ENCODE measurements at regions not wholly inside any gene's neighbourhood (a gene's known extent, or its start where the extent isn't known, plus 50 kb on each side); places are given as distances from the start of the nearest gene placed in this dataset.

GRCh38 chr12:111174251-111174960 is 194.5 kb downstream of the PHETA1 start:
- Histone ChIP-seq H3K9me3 (ENCODE audit: control insufficient read depth in 4 of 4, insufficient read depth in 3 of 4, low read length in 3 of 4) (no peaks in the 10 kb centered on the region), H3K27me3 (ENCODE audit: control insufficient read depth in 3 of 3, insufficient read depth in 3 of 3, low read length in 2 of 3) (peaks cover 0 to 4% (median 0%) of the 10 kb centered on the region in 3 donors), H3K4me3 (no peak overlapping the region), H3K27ac (ENCODE audit: low read depth in 1 of 2, low read length in 1 of 2) (no peak overlapping the region), H3K9ac (ENCODE audit: insufficient read depth in 1 of 2, low read length in 2 of 2) (no peak overlapping the region), H3K4me1 (ENCODE audit: control insufficient read depth in 5 of 5, insufficient read depth in 5 of 5, low read length in 5 of 5) (peaks cover 0 to 44% (median 10%) of the 10 kb centered on the region in 5 donors), H3K36me3 (ENCODE audit: control insufficient read depth in 4 of 4, insufficient read depth in 4 of 4, low read length in 4 of 4) (no peaks in the 10 kb centered on the region)
- DNase-seq (peak in 1 of 3 donors; percentile 31), ATAC-seq (ENCODE audit: insufficient read depth, low FRiP score) (no peak)
- TF ChIP-seq CTCF (IDR thresholded peaks at IDR 0.05; ENCODE audit: control extremely low read depth, extremely low read depth), result no peak
- WGBS, 2 donors, result 38 to 54% methylated on average over 8 of the region's 8 CpGs

GRCh38 chr12:111173836-111174235 is 195.1 kb downstream of the PHETA1 start:
- H3K27ac ChIP-seq (ENCODE audit: low read depth in 1 of 2, low read length in 1 of 2), result no peak overlapping the region
- no peak overlapping the region for H3K4me3 ChIP-seq
- no peaks in the 10 kb centered on the region for H3K36me3 ChIP-seq (ENCODE audit: control insufficient read depth in 4 of 4, insufficient read depth in 4 of 4, low read length in 4 of 4)
- H3K9ac ChIP-seq (ENCODE audit: insufficient read depth in 1 of 2, low read length in 2 of 2), result no peak overlapping the region
- H3K27me3 ChIP-seq (ENCODE audit: control insufficient read depth in 3 of 3, insufficient read depth in 3 of 3, low read length in 2 of 3), result peaks cover 0 to 4% (median 0%) of the 10 kb centered on the region in 3 donors
- H3K4me1 ChIP-seq (ENCODE audit: control insufficient read depth in 5 of 5, insufficient read depth in 5 of 5, low read length in 5 of 5), result peaks cover 0 to 38% (median 9%) of the 10 kb centered on the region in 5 donors
- DNase-seq (no peak), ATAC-seq (ENCODE audit: insufficient read depth, low FRiP score) (no peak)
- WGBS, 2 donors, result 63 to 77% methylated on average over 3 of the region's 3 CpGs
- TF ChIP-seq CTCF (IDR thresholded peaks at IDR 0.05; ENCODE audit: control extremely low read depth, extremely low read depth), result no peak
- H3K9me3 ChIP-seq (ENCODE audit: control insufficient read depth in 4 of 4, insufficient read depth in 3 of 4, low read length in 3 of 4), result no peaks in the 10 kb centered on the region

GRCh38 chr12:111173391-111173790 is 195.5 kb downstream of the PHETA1 start:
- no peak overlapping the region for H3K9ac ChIP-seq (ENCODE audit: insufficient read depth in 1 of 2, low read length in 2 of 2)
- WGBS, 2 donors, result 80 to 81% methylated on average over 5 of the region's 5 CpGs
- no peak for TF ChIP-seq CTCF (IDR thresholded peaks at IDR 0.05; ENCODE audit: control extremely low read depth, extremely low read depth)
- peaks cover 0 to 34% (median 5%) of the 10 kb centered on the region in 5 donors for H3K4me1 ChIP-seq (ENCODE audit: control insufficient read depth in 5 of 5, insufficient read depth in 5 of 5, low read length in 5 of 5)
- no peak for DNase-seq
- H3K27ac ChIP-seq (ENCODE audit: low read depth in 1 of 2, low read length in 1 of 2), result no peak overlapping the region
- H3K36me3 ChIP-seq (ENCODE audit: control insufficient read depth in 4 of 4, insufficient read depth in 4 of 4, low read length in 4 of 4), result no peaks in the 10 kb centered on the region
- H3K9me3 ChIP-seq (ENCODE audit: control insufficient read depth in 4 of 4, insufficient read depth in 3 of 4, low read length in 3 of 4), result no peaks in the 10 kb centered on the region
- H3K27me3 ChIP-seq (ENCODE audit: control insufficient read depth in 3 of 3, insufficient read depth in 3 of 3, low read length in 2 of 3), result peaks cover 0 to 4% (median 0%) of the 10 kb centered on the region in 3 donors
- no peak for ATAC-seq (ENCODE audit: insufficient read depth, low FRiP score)
- H3K4me3 ChIP-seq, result no peak overlapping the region

Measured in lung (tissue), 11 donors.